ENCODE measurements at regions not wholly inside any gene's neighbourhood (a gene's known extent, or its start where the extent isn't known, plus 50 kb on each side); places are given as distances from the start of the nearest gene placed in this dataset.

GRCh38 chrX:20653070-20653469, 386.4 kb upstream of the RPS6KA3 start:
- Histone ChIP-seq H3K9me3 (ENCODE audit: control insufficient read depth, insufficient read depth, low read depth, low read length) (no peaks in the 10 kb centered on the region), H3K27ac (ENCODE audit: extremely low read depth, low read depth, low read length) (no peak overlapping the region), H3K4me3 (ENCODE audit: low read depth, low read length) (no peak overlapping the region), H3K36me3 (ENCODE audit: control insufficient read depth in 2 of 2, insufficient read depth in 1 of 2, low read length in 2 of 2) (no peaks in the 10 kb centered on the region), H3K4me1 (ENCODE audit: control insufficient read depth, insufficient read depth, low read length) (no peaks in the 10 kb centered on the region)
- TF ChIP-seq GLIS2 (tag by site-specific recombination; IDR thresholded peaks at IDR 0.05) (no peak), ZNF830 (tag by site-specific recombination; IDR thresholded peaks at IDR 0.05; ENCODE audit: low read depth) (no peak), ZNF610 (tag by site-specific recombination; IDR thresholded peaks at IDR 0.05; ENCODE audit: borderline replicate concordance) (no peak), ZNF112 (tag by site-specific recombination; IDR thresholded peaks at IDR 0.05) (no peak), KLF8 (tag by site-specific recombination; IDR thresholded peaks at IDR 0.05) (no peak), SP3 (tag by site-specific recombination; IDR thresholded peaks at IDR 0.05) (no peak), SCRT1 (tag by site-specific recombination; IDR thresholded peaks at IDR 0.05; ENCODE audit: borderline replicate concordance) (no peak), ZNF341 (tag by site-specific recombination; IDR thresholded peaks at IDR 0.05; ENCODE audit: low read depth) (no peak), ELK4 (IDR thresholded peaks at IDR 0.05; ENCODE audit: borderline replicate concordance, low read depth, low read length) (no peak)
- ChIA-PET POLR2A (no interaction called here), CTCF (no interaction called here)

GRCh38 chrX:20641954-20642353, 375.2 kb upstream of the RPS6KA3 start:
- no peak overlapping the region for H3K27ac ChIP-seq (ENCODE audit: extremely low read depth, low read depth, low read length)
- H3K4me3 ChIP-seq (ENCODE audit: low read depth, low read length) = no peak overlapping the region
- ChIA-PET POLR2A (no interaction called here), CTCF (interaction anchor here (0.6 to 0.8 kb wide), 2 partner anchors 95 to 838 kb away, joined by 3 read pairs; no protein-coding TSS in a partner anchor)
- no peaks in the 10 kb centered on the region for H3K4me1 ChIP-seq (ENCODE audit: control insufficient read depth, insufficient read depth, low read length)
- TF ChIP-seq SETDB1 (IDR thresholded peaks at IDR 0.05; ENCODE audit: insufficient read length, low read length) (no peak), REPIN1 (tag by site-specific recombination; IDR thresholded peaks at IDR 0.05; ENCODE audit: low read depth) (no peak), ATF2 (tag by site-specific recombination; IDR thresholded peaks at IDR 0.05; ENCODE audit: low read depth) (no peak), ZSCAN16 (tag by site-specific recombination; IDR thresholded peaks at IDR 0.05) (no peak), ZNF248 (tag by site-specific recombination; IDR thresholded peaks at IDR 0.05) (no peak)
- H3K36me3 ChIP-seq (ENCODE audit: control insufficient read depth in 2 of 2, insufficient read depth in 1 of 2, low read length in 2 of 2) = no peaks in the 10 kb centered on the region
- no peaks in the 10 kb centered on the region for H3K9me3 ChIP-seq (ENCODE audit: control insufficient read depth, insufficient read depth, low read depth, low read length)

- Histone ChIP-seq H3K27ac (ENCODE audit: extremely low read depth, low read depth, low read length) (no peak overlapping the region), H3K4me3 (ENCODE audit: low read depth, low read length) (no peak overlapping the region), H3K36me3 (ENCODE audit: control insufficient read depth in 2 of 2, insufficient read depth in 1 of 2, low read length in 2 of 2) (no peaks in the 10 kb centered on the region), H3K9me3 (ENCODE audit: control insufficient read depth, insufficient read depth, low read depth, low read length) (no peaks in the 10 kb centered on the region), H3K4me1 (ENCODE audit: control insufficient read depth, insufficient read depth, low read length) (no peaks in the 10 kb centered on the region)
- POLR2A ChIA-PET = no interaction called here
- CTCF ChIA-PET = no interaction called here
- TF ChIP-seq ZNF510 (tag by site-specific recombination; IDR thresholded peaks at IDR 0.05; ENCODE audit: insufficient replicate concordance) (no peak), ZNF658 (tag by site-specific recombination; IDR thresholded peaks at IDR 0.05) (no peak), ZNF398 (tag by site-specific recombination; IDR thresholded peaks at IDR 0.05) (no peak), SCRT2 (tag by site-specific recombination; IDR thresholded peaks at IDR 0.05) (no peak), ZNF654 (tag by site-specific recombination; IDR thresholded peaks at IDR 0.05; ENCODE audit: low read depth) (no peak), MEIS1 (CRISPR knock-in tag; IDR thresholded peaks at IDR 0.05; ENCODE audit: borderline replicate concordance) (no peak), ZIC2 (tag by site-specific recombination; IDR thresholded peaks at IDR 0.05) (no peak), ZNF555 (tag by site-specific recombination; conservative IDR thresholded peaks at IDR 0.05) (no peak), ZNF138 (tag by site-specific recombination; IDR thresholded peaks at IDR 0.05; ENCODE audit: borderline replicate concordance) (no peak), ZNF148 (tag by site-specific recombination; IDR thresholded peaks at IDR 0.05; ENCODE audit: borderline replicate concordance) (no peak), ZNF639 (tag by site-specific recombination; IDR thresholded peaks at IDR 0.05) (no peak)
These were observed 372.4 kb upstream of the RPS6KA3 start for GRCh38 chrX:20639115-20639514.
